Central memory CD8-positive, alpha-beta T cell (primary cell): ENCODE measurements at regions not wholly inside any gene's neighbourhood (a gene's known extent, or its start where the extent isn't known, plus 50 kb on each side); places are given as distances from the start of the nearest gene placed in this dataset.
"Not testable (repeated sequence)": the region's sequence is repeated elsewhere in the genome, so short reads cannot be mapped to it uniquely, and the experiment has no call there.

Experiments used
- ATAC-seq: fragments of 150-1000 bp; cut with Tn5 transposase; replicated peaks from 2 replicates; pipeline ENCODE4 v1.10.0; 2022; ENCODE audit warnings: mild to moderate bottlenecking, moderate FRiP score, moderate number of reproducible peaks; ENCODE audit not compliant: poor library complexity, severe bottlenecking; ENCODE audit errors: extremely low read depth
- DNase-seq, 2 donors: peaks; one replicate each; pipeline ENCODE4 v3.0.0; 2021; ENCODE audit warnings: low spot score in 2 of 2
- H3K27ac Mint-ChIP-seq: one replicate; pipeline ENCODE4 v1.8.0; 2022; ENCODE audit warnings: low read depth, mild to moderate bottlenecking, moderate library complexity, mixed read lengths
- H3K27me3 Mint-ChIP-seq: one replicate; pipeline ENCODE4 v1.8.0; 2022; ENCODE audit warnings: mixed read lengths
- H3K36me3 Mint-ChIP-seq: one replicate; pipeline ENCODE4 v1.8.0; 2022; ENCODE audit warnings: mild to moderate bottlenecking, moderate library complexity, mixed read lengths; ENCODE audit not compliant: insufficient read depth
- H3K4me1 Mint-ChIP-seq: one replicate; pipeline ENCODE4 v1.8.0; 2022; ENCODE audit warnings: mixed read lengths
- H3K4me3 Mint-ChIP-seq: one replicate; pipeline ENCODE4 v1.8.0; 2022; ENCODE audit warnings: mild to moderate bottlenecking, moderate library complexity, mixed read lengths
- H3K9me3 Mint-ChIP-seq: one replicate; pipeline ENCODE4 v1.8.0; 2022; ENCODE audit warnings: mixed read lengths

DNA sequence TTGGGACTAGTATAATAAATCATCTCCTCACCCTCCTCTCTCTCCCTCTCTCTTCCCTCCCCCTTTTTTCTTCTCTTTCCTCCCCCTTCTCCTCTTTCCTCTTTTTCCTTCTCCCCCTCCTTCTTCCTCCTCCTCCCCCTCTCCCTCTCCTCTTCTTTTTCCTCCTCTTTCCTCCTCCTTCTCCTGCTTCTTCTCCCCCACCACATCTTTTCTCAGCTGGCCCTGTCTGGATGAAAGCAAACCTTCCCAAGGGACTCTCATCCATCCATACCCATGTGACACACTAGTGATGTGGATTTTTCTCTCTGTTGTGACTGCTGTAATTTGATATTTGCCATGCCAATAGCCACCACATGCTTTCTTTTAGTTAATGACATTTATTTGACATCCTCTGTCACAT is 127.2 kb downstream of the EBLN2 start:
- Mint-ChIP-seq H3K4me1 (no peaks in the 10 kb centered on the region), H3K4me3 (no peak overlapping the region), H3K27me3 (no peaks in the 10 kb centered on the region), H3K36me3 (no peaks in the 10 kb centered on the region), H3K27ac (no peak overlapping the region), H3K9me3 (no peaks in the 10 kb centered on the region)
- DNase-seq (no peak), ATAC-seq (no peak)

DNA sequence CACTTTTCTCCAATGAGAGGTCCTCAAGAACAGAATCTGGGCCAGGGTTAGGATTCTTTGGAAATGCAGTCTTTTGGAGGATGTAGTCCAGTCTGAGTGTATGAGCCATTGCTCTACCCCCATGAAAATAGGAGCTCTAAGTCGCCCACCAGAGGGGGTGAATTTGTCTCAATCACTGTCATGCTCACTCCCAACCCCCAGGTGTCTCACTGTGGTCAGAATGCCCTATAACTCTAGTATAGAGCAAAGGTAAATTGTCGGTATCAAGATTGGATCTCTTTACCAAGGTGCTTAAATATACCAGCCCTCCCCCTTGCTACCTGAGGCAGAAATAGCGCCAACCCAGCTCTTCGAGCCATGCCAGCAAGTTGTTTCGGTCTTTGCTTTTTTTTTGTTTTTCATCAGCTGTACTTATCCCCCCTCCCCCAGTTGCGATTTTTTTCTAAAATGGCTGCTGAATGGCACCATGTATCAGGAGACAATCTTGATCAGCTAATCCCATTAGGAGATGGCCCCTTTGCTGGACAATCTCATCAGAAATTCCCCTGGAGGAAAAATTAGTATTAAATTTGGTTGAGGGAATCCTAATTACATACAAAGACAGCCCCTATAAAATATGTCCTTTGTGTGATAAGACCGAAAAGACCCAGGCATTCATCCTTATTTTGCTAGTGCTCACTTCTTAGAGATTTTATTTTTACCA is 130.7 kb downstream of the EBLN2 start:
- H3K27me3 Mint-ChIP-seq = peaks cover 10% of the 10 kb centered on the region
- H3K27ac Mint-ChIP-seq = no peak overlapping the region
- DNase-seq (no peak), ATAC-seq (no peak)
- H3K4me1 Mint-ChIP-seq = no peaks in the 10 kb centered on the region
- no peak overlapping the region for H3K4me3 Mint-ChIP-seq
- no peaks in the 10 kb centered on the region for H3K36me3 Mint-ChIP-seq
- H3K9me3 Mint-ChIP-seq = no peaks in the 10 kb centered on the region

DNA sequence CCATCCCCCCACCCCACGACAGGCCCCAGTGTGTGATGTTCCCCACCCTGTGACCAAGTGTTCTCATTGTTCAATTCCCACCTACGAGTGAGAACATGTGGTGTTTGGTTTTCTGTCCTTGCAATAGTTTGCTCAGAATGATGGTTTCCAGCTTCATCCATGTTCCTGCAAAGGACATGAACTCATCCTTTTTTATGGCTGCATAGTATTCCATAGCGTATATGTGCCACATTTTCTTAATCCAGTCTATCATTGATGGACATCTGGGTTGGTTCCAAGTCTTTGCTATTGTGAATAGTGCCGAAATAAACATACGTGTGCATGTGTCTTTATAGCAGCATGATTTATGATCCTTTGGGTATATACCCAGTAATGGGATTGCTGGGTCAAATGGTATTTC is 132.5 kb downstream of the EBLN2 start:
- not testable (repeated sequence) for H3K36me3 Mint-ChIP-seq, H3K9me3 Mint-ChIP-seq, ATAC-seq, DNase-seq, H3K4me3 Mint-ChIP-seq, H3K4me1 Mint-ChIP-seq, H3K27ac Mint-ChIP-seq
- H3K27me3 Mint-ChIP-seq = peaks cover 17% of the 10 kb centered on the region

- DNase-seq (no peak), ATAC-seq (no peak)
- Mint-ChIP-seq H3K9me3 (no peaks in the 10 kb centered on the region), H3K4me3 (no peak overlapping the region), H3K4me1 (no peaks in the 10 kb centered on the region), H3K27ac (no peak overlapping the region), H3K36me3 (no peaks in the 10 kb centered on the region), H3K27me3 (peaks cover 28% of the 10 kb centered on the region)
Observed at GRCh38 chr3:73197187-73197586, 135.7 kb downstream of the EBLN2 start.

GRCh38 chr3:73203101-73203500 is 141.6 kb downstream of the EBLN2 start:
- ATAC-seq (no peak), DNase-seq (no peak)
- no peaks in the 10 kb centered on the region for H3K9me3 Mint-ChIP-seq
- H3K27me3 Mint-ChIP-seq = peaks cover 17% of the 10 kb centered on the region
- no peak overlapping the region for H3K27ac Mint-ChIP-seq
- H3K36me3 Mint-ChIP-seq = no peaks in the 10 kb centered on the region
- H3K4me3 Mint-ChIP-seq = no peak overlapping the region
- no peaks in the 10 kb centered on the region for H3K4me1 Mint-ChIP-seq

DNA sequence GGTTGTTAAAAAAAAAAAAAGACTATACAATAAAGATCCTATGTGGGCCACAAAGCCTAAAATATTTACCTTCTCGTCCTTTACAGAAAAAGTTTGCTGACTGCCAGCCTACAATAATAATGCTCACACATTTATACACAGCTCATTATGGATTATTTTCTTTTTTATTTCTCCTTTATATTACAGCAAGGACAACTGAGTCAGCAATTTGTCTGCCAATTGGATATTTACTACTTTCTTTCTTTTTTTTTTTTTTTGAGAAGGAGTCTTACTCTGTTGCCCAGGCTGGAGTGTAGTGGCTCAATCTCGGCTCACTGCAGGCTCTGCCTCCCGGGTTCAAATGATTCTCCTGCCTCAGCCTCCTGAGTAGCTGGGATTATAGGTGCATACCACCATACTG is 142.2 kb downstream of the EBLN2 start:
- no peaks in the 10 kb centered on the region for H3K4me1 Mint-ChIP-seq
- H3K27ac Mint-ChIP-seq = no peak overlapping the region
- no peak for DNase-seq
- no peak overlapping the region for H3K4me3 Mint-ChIP-seq
- H3K36me3 Mint-ChIP-seq = no peaks in the 10 kb centered on the region
- H3K27me3 Mint-ChIP-seq = peaks cover 14% of the 10 kb centered on the region
- ATAC-seq = no peak
- no peaks in the 10 kb centered on the region for H3K9me3 Mint-ChIP-seq

- Mint-ChIP-seq H3K9me3 (no peaks in the 10 kb centered on the region), H3K27ac (no peak overlapping the region), H3K36me3 (no peaks in the 10 kb centered on the region), H3K4me3 (no peak overlapping the region), H3K4me1 (no peaks in the 10 kb centered on the region), H3K27me3 (peaks cover 2% of the 10 kb centered on the region)
- DNase-seq (no peak), ATAC-seq (no peak)
Observed at GRCh38 chr3:73204841-73205240, 143.4 kb downstream of the EBLN2 start.

DNA sequence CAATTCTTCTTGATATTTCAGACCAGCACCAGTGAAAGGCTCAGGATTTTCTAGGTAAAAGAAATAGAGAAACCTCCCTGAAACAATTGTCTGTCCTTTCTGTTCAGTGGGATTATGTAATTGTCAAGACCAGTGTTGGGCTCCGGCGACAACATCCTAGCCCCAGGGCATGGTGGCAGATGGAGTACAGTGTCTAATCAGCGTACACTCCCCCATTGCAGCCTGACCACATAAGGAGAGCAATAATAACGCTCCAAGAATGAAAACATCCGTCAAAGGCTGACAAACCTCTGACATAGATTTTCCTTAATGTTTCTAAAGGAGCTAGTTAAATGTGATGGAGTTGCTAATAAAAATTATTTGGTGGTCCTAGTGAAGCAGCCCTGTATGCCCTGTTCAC is 144.6 kb downstream of the EBLN2 start:
- Mint-ChIP-seq H3K4me3 (no peak overlapping the region), H3K27me3 (no peaks in the 10 kb centered on the region), H3K36me3 (no peaks in the 10 kb centered on the region), H3K4me1 (no peaks in the 10 kb centered on the region), H3K9me3 (no peaks in the 10 kb centered on the region), H3K27ac (no peak overlapping the region)
- ATAC-seq (no peak), DNase-seq (no peak)

DNA sequence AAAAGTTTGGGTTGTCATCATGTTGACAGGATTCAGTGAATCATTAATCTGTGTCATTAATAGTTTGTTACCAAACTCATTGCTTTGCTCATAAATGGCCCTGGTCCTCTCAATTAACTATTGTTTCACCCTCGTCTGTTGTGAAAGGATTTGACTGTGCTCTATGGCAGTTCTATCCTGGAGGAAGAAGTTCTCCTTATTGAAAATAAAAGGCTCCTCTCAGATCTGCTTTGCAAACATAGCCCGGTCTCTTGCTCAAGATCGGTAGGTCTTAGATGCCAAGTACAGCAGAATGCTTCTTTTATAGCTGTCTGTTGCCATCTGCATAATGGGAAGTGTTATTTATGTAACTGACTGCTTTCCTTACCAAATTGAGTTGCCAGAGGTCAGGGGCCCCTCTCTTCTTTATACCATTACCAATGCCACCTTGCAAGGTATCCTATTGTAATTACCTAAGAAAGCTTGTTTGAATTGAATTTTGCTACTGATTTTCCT is 146.5 kb downstream of the EBLN2 start:
- Mint-ChIP-seq H3K36me3 (no peaks in the 10 kb centered on the region), H3K4me3 (no peak overlapping the region), H3K4me1 (no peaks in the 10 kb centered on the region), H3K27ac (no peak overlapping the region), H3K27me3 (no peaks in the 10 kb centered on the region), H3K9me3 (no peaks in the 10 kb centered on the region)
- ATAC-seq (no peak), DNase-seq (no peak)

GRCh38 chr3:73210759-73211158 is 149.3 kb downstream of the EBLN2 start:
- ATAC-seq = no peak
- no peaks in the 10 kb centered on the region for H3K36me3 Mint-ChIP-seq
- no peaks in the 10 kb centered on the region for H3K9me3 Mint-ChIP-seq
- H3K27me3 Mint-ChIP-seq = no peaks in the 10 kb centered on the region
- H3K4me3 Mint-ChIP-seq = no peak overlapping the region
- DNase-seq = no peak
- no peaks in the 10 kb centered on the region for H3K4me1 Mint-ChIP-seq
- no peak overlapping the region for H3K27ac Mint-ChIP-seq

DNA sequence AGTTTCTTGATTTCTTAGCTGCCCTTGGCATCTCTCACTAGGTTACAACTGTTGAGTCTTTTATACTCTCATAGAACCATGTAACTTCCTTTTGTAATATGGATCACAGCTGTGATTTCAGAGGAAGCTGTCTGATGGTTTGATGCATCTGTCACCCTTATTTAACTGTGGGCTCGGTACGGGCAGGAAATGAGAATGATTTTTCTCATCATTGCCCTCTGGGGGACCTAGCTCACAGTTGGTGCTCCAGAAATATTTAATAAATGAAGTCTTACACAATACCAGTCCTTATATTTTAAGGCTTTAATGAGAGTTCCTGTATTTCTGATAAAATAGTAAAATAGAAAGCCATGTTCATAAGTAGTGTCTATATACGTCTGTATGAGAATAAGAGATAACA is 151.2 kb downstream of the EBLN2 start:
- no peak overlapping the region for H3K4me3 Mint-ChIP-seq
- no peaks in the 10 kb centered on the region for H3K4me1 Mint-ChIP-seq
- H3K27me3 Mint-ChIP-seq = no peaks in the 10 kb centered on the region
- no peaks in the 10 kb centered on the region for H3K9me3 Mint-ChIP-seq
- no peak for ATAC-seq
- no peak overlapping the region for H3K27ac Mint-ChIP-seq
- no peaks in the 10 kb centered on the region for H3K36me3 Mint-ChIP-seq
- no peak for DNase-seq

GRCh38 chr3:73213896-73214295 is 152.4 kb downstream of the EBLN2 start:
- Mint-ChIP-seq H3K27me3 (no peaks in the 10 kb centered on the region), H3K27ac (no peak overlapping the region), H3K4me1 (no peaks in the 10 kb centered on the region), H3K9me3 (no peaks in the 10 kb centered on the region), H3K36me3 (no peaks in the 10 kb centered on the region), H3K4me3 (no peak overlapping the region)
- DNase-seq (no peak), ATAC-seq (no peak)

GRCh38 chr3:73214846-73215245 is 153.4 kb downstream of the EBLN2 start:
- H3K9me3 Mint-ChIP-seq = no peaks in the 10 kb centered on the region
- H3K4me1 Mint-ChIP-seq = no peaks in the 10 kb centered on the region
- H3K4me3 Mint-ChIP-seq = no peak overlapping the region
- no peak overlapping the region for H3K27ac Mint-ChIP-seq
- ATAC-seq = no peak
- H3K36me3 Mint-ChIP-seq = no peaks in the 10 kb centered on the region
- no peak for DNase-seq
- no peaks in the 10 kb centered on the region for H3K27me3 Mint-ChIP-seq
